ENCODE measurements at regions not wholly inside any gene's neighbourhood (a gene's known extent, or its start where the extent isn't known, plus 50 kb on each side); places are given as distances from the start of the nearest gene placed in this dataset.
"Not testable (repeated sequence)": the region's sequence is repeated elsewhere in the genome, so short reads cannot be mapped to it uniquely, and the experiment has no call there.

- DNase-seq (ENCODE audit: low read depth in 2 of 2) = no peak
Observed at GRCh38 chr6:170149681-170150589, 140.9 kb downstream of the DLL1 start.

GRCh38 chr6:170148709-170149470 is 142.0 kb downstream of the DLL1 start:
- no peak for DNase-seq (ENCODE audit: low read depth in 2 of 2)

GRCh38 chr6:170147832-170148708 is 142.8 kb downstream of the DLL1 start:
- DNase-seq (ENCODE audit: low read depth in 2 of 2) = peak; percentile 31 to 41

GRCh38 chr6:170147056-170147787 is 143.7 kb downstream of the DLL1 start:
- no peak for DNase-seq (ENCODE audit: low read depth in 2 of 2)

- DNase-seq (ENCODE audit: low read depth in 2 of 2) = no peak
Observed at GRCh38 chr6:170146640-170147039, 144.2 kb downstream of the DLL1 start.

- not testable (repeated sequence) for DNase-seq (ENCODE audit: low read depth in 2 of 2)
Observed at GRCh38 chr6:170146131-170146530, 144.7 kb downstream of the DLL1 start.

GRCh38 chr6:170145716-170146115 is 145.2 kb downstream of the DLL1 start:
- not testable (repeated sequence) for DNase-seq (ENCODE audit: low read depth in 2 of 2)

GRCh38 chr6:170145272-170145592 is 145.6 kb downstream of the DLL1 start:
- no peak for DNase-seq (ENCODE audit: low read depth in 2 of 2)

- no peak for DNase-seq (ENCODE audit: low read depth in 2 of 2)
Observed at GRCh38 chr6:170144571-170145271, 146.2 kb downstream of the DLL1 start.

- no peak for DNase-seq (ENCODE audit: low read depth in 2 of 2)
Observed at GRCh38 chr6:170143401-170144150, 147.3 kb downstream of the DLL1 start.

- no peak for DNase-seq (ENCODE audit: low read depth in 2 of 2)
Observed at GRCh38 chr6:170142559-170142958, 148.3 kb downstream of the DLL1 start.

- DNase-seq (ENCODE audit: low read depth in 2 of 2) = not testable (repeated sequence)
Observed at GRCh38 chr6:170141061-170141460, 149.8 kb downstream of the DLL1 start.

- DNase-seq (ENCODE audit: low read depth in 2 of 2) = no peak
Observed at GRCh38 chr6:170140129-170140528, 150.7 kb downstream of the DLL1 start.

GRCh38 chr6:170139531-170139930 is 151.3 kb downstream of the DLL1 start:
- DNase-seq (ENCODE audit: low read depth in 2 of 2) = no peak

- not testable (repeated sequence) for DNase-seq (ENCODE audit: low read depth in 2 of 2)
Observed at GRCh38 chr6:170139046-170139445, 151.8 kb downstream of the DLL1 start.

GRCh38 chr6:170137911-170138910 is 152.7 kb downstream of the DLL1 start:
- no peak for DNase-seq (ENCODE audit: low read depth in 2 of 2)

- DNase-seq (ENCODE audit: low read depth in 2 of 2) = no peak
Observed at GRCh38 chr6:170137176-170137891, 153.5 kb downstream of the DLL1 start.

Measured in stimulated activated CD8-positive, alpha-beta memory T cell treated with anti-CD3 and anti-CD28 coated beads, Interleukin-7, amount 100 ng/mL, for 1 hour (primary cell).